Fibroblast of the aortic adventitia (primary cell): ENCODE measurements at regions not wholly inside any gene's neighbourhood (a gene's known extent, or its start where the extent isn't known, plus 50 kb on each side); places are given as distances from the start of the nearest gene placed in this dataset.

Experiments
- DNase-seq: peaks from one replicate; pipeline ENCODE4 v3.0.0-alpha.2; 2010; ENCODE audit warnings: low read depth
- H3K4me3 ChIP-seq: 2 replicates; pipeline ENCODE4 v1.5.1; 2011; ENCODE audit warnings: low read depth, mild to moderate bottlenecking, control low read depth, low read length, moderate library complexity
- TF ChIP-seq, protein P1 (sequence below): IDR thresholded peaks from 2 replicates; pipeline ENCODE4 v1.5.1; 2011; ENCODE audit warnings: mild to moderate bottlenecking, low read length, control low read depth, inconsistent platforms; ENCODE audit not compliant: insufficient read depth

DNA sequence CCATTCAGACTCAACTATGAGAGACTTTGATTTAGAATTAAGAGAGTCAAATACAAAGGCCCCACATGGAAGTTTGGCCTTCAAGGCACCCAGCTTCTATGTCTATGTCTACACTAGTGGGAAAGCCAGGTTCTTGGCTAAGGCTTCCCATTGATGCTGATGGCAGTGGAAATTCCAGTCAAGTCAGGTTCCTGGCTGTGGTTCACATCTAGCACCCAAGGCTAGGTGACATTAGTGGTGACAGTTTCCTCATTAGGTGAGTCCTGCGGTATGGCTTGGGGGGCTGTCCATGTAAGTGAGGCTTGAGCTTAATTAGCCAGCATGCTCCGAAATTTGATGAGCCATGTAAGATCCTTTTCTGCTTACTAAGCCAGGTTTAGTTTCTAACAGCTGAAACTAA, 460.9 kb downstream of the RMST start:
- no peak for DNase-seq
- TF ChIP-seq, protein P1, sequence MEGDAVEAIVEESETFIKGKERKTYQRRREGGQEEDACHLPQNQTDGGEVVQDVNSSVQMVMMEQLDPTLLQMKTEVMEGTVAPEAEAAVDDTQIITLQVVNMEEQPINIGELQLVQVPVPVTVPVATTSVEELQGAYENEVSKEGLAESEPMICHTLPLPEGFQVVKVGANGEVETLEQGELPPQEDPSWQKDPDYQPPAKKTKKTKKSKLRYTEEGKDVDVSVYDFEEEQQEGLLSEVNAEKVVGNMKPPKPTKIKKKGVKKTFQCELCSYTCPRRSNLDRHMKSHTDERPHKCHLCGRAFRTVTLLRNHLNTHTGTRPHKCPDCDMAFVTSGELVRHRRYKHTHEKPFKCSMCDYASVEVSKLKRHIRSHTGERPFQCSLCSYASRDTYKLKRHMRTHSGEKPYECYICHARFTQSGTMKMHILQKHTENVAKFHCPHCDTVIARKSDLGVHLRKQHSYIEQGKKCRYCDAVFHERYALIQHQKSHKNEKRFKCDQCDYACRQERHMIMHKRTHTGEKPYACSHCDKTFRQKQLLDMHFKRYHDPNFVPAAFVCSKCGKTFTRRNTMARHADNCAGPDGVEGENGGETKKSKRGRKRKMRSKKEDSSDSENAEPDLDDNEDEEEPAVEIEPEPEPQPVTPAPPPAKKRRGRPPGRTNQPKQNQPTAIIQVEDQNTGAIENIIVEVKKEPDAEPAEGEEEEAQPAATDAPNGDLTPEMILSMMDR: no peak
- no peak overlapping the region for H3K4me3 ChIP-seq

DNA sequence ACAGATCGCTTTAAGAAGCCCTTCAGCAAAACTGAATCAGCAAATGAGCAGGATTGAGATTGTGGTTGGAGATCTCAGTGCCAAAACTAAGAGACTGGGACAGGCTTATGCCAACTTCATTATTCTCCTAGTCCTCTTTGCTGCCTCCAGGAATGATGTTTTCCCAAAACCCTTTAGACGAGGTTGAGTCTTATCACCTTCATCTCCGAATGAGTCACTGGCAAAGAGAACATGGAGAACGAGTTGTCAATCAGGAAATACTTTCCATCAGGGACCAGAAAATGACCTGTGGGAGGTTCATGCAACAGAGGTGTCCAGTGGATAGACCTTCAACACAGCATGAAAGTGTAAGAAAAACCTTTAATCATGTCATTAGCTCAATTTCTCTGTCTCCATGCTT, 461.5 kb downstream of the RMST start:
- DNase-seq: no peak
- H3K4me3 ChIP-seq: no peak overlapping the region
- TF ChIP-seq, protein P1: no peak

DNA sequence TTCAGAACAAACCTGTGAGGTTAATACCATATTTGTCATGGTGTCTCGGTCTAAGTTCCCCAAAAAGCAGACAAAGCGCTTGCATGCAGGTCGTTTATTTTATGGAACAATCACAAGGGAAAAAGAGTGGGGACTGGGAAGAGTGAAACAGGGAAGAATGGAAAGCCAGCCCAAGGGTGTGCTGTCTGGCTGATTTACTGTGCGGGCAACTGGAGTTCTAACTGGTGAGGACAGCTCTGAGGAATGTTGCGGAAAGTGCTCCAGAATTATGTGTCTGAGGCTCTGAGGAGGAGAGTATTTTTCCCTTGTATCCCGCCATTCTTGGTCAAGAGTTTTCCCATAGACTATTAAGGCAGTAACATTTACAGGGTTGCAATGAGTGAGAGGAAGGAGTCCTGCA, 465.4 kb downstream of the RMST start:
- TF ChIP-seq, protein P1: no peak
- DNase-seq: no peak

DNA sequence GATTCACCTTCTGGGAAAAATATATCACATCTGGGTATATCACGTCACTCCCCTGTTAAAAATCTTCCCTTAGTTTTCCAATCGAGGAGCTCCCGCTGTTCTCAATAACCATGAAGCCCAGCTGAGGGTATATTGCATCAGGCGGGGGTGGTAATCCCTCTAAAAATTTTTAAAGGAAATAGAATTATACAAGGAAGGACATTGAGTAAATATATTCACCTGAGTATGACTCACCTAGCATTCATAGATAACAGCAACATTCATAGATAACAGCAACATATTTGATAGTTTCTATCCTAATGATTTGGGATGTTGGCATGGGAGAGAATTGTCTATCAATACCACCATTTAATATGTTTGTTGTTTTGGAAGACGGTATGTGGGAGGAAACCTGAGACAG, 473.6 kb downstream of the RMST start:
- TF ChIP-seq, protein P1: no peak
- no peak overlapping the region for H3K4me3 ChIP-seq
- DNase-seq: no peak

More for the DNA sequence above, 465.4 kb downstream of the RMST start:
- H3K4me3 ChIP-seq: no peak overlapping the region

DNA sequence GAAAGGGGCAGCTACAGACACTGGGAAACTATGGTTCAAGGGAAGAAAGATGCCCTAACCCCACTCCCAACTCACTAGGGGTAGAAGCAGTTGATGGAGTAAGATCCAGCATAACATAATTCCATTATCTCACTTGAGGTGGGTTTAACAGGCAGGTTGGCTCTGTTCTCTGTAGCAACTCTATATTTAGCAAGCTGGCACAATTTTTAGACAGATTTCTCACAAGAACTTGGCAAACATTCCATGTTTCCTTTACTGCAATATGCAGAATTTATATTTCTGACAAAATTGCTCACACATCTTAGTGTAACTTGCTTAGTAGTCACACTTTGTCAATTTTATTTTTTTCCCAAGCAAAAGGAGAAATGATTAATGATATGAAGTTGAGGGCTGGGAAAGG, 475.4 kb downstream of the RMST start:
- no peak for DNase-seq
- TF ChIP-seq, protein P1: no peak
- H3K4me3 ChIP-seq: no peak overlapping the region

DNA sequence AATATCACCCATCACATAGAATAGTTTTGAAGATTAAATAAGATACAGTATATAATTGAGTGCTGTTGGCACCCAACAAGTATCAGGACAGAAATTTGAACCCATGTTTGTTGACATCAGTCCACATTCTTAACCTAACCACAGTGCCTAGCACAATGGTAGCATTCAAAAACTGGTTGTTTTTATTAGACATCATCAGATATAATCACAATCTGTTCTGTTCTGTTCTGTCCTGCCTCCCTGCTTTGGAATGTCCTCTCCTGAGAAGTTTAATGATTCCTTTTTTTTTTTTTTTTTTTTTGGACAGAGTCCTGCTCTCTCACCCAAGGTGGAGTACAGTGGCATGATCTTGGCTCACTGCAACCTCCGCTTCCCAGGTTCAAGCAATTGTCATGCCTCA, 476.6 kb downstream of the RMST start:
- DNase-seq: no peak
- TF ChIP-seq, protein P1: no peak
- H3K4me3 ChIP-seq: no peak overlapping the region

DNA sequence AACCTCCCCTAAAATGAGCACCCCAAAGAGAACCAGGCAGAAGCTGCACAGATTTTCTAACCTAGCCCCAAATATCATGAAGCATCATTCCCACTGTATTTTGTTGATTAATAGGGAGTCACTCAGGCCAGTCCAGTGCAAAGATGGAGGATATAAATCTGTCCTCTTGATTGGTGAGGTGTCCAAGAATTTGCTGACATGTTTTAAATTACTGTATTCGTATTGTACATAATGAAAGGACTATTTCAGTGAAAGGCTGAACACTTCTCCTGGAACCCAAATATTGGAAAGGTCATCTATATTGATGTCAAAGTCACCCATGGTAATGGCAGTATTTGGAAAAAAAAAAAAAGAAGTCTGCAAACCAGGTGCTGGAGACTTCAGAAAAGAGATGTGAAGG, 477.5 kb downstream of the RMST start:
- TF ChIP-seq, protein P1: no peak
- H3K4me3 ChIP-seq: no peak overlapping the region
- DNase-seq: no peak
